Mesendoderm (in vitro differentiated cells): ENCODE measurements at regions not wholly inside any gene's neighbourhood (a gene's known extent, or its start where the extent isn't known, plus 50 kb on each side); places are given as distances from the start of the nearest gene placed in this dataset. TPM values are rescaled to one million over a fixed set of nuclear protein-coding genes. Genes with fewer than 3 reads are reported as not detected.

ENCODE experiments used
- DNase-seq: peaks from one replicate; pipeline ENCODE4 v3.0.0; 2013
- H2AK5ac ChIP-seq: 2 replicates; pipeline ENCODE4 v1.6.1; 2013; ENCODE audit warnings: low read length, inconsistent platforms
- H2BK120ac ChIP-seq: 2 replicates; pipeline ENCODE4 v1.6.1; 2013; ENCODE audit warnings: low read depth, mild to moderate bottlenecking, low read length, moderate library complexity, mixed read lengths
- H2BK15ac ChIP-seq: replicated peaks from 2 replicates; pipeline ENCODE4 v1.6.1; 2013; ENCODE audit warnings: low read depth, mild to moderate bottlenecking, moderate library complexity
- H2BK5ac ChIP-seq: 2 replicates; pipeline ENCODE4 v1.6.1; 2013; ENCODE audit warnings: low read length, inconsistent platforms
- H3K18ac ChIP-seq: 2 replicates; pipeline ENCODE4 v1.6.1; 2013; ENCODE audit warnings: mild to moderate bottlenecking, low read length, mixed read lengths
- H3K23ac ChIP-seq: one replicate; pipeline ENCODE4 v1.6.1; 2013; ENCODE audit warnings: low read length
- H3K27ac ChIP-seq: 2 replicates; pipeline ENCODE4 v1.5.1; 2013; ENCODE audit warnings: low read depth, mild to moderate bottlenecking, inconsistent platforms, low read length, moderate library complexity
- H3K27me3 ChIP-seq: 2 replicates; pipeline ENCODE4 v1.6.1; 2013; ENCODE audit warnings: low read length, control low read depth, mild to moderate bottlenecking, inconsistent platforms; ENCODE audit not compliant: insufficient read depth, poor library complexity
- H3K36me3 ChIP-seq: 2 replicates; pipeline ENCODE4 v1.6.1; 2013; ENCODE audit warnings: low read length, inconsistent platforms; ENCODE audit not compliant: control insufficient read depth, insufficient read depth
- H3K4ac ChIP-seq: one replicate; pipeline ENCODE4 v1.6.1; 2013; ENCODE audit warnings: low read depth, mild to moderate bottlenecking, low read length, moderate library complexity
- H3K4me1 ChIP-seq: 2 replicates; pipeline ENCODE4 v1.6.1; 2013; ENCODE audit warnings: low read depth, low read length, inconsistent platforms; ENCODE audit not compliant: control insufficient read depth
- H3K4me2 ChIP-seq: 2 replicates; pipeline ENCODE4 v1.6.1; 2013; ENCODE audit warnings: low read length
- H3K4me3 ChIP-seq: 2 replicates; pipeline ENCODE4 v1.5.1; 2013; ENCODE audit warnings: mild to moderate bottlenecking, low read length
- H3K56ac ChIP-seq: one replicate; pipeline ENCODE4 v1.6.1; 2013; ENCODE audit warnings: low read length
- H3K79me1 ChIP-seq: 2 replicates; pipeline ENCODE4 v1.6.1; 2013; ENCODE audit warnings: low read length, inconsistent platforms
- H3K79me2 ChIP-seq: 2 replicates; pipeline ENCODE4 v1.6.1; 2013; ENCODE audit warnings: mild to moderate bottlenecking, low read length; ENCODE audit not compliant: control insufficient read depth, insufficient read depth
- H3K9ac ChIP-seq: 2 replicates; pipeline ENCODE4 v1.6.1; 2013; ENCODE audit warnings: low read length, inconsistent platforms
- H4K5ac ChIP-seq: one replicate; pipeline ENCODE4 v1.6.1; 2013; ENCODE audit warnings: low read length
- H4K8ac ChIP-seq: one replicate; pipeline ENCODE4 v1.6.1; 2013; ENCODE audit warnings: low read depth, mild to moderate bottlenecking, control low read depth, low read length, moderate library complexity
- WGBS: extraction: QIAGEN DNeasy Blood & Tissue Kit; methylation state at CpG from one replicate; pipeline ENCODE4 v1.1.7; 2013; ENCODE audit warnings: low lambda C conversion rate, missing lambda C conversion rate; ENCODE audit not compliant: insufficient coverage; ENCODE audit errors: extremely low coverage; 5-methylcytosine and 5-hydroxymethylcytosine counted together
- small RNA-seq: library from polyadenylated mRNA; stranded (forward); fragments of <200 nt; extraction: miRNeasy Mini kit (QIAGEN cat#:217004); gene quantifications from one replicate; pipeline ENCODE3, GENCODE V24; 2013; ENCODE audit not compliant: insufficient read depth

DNA sequence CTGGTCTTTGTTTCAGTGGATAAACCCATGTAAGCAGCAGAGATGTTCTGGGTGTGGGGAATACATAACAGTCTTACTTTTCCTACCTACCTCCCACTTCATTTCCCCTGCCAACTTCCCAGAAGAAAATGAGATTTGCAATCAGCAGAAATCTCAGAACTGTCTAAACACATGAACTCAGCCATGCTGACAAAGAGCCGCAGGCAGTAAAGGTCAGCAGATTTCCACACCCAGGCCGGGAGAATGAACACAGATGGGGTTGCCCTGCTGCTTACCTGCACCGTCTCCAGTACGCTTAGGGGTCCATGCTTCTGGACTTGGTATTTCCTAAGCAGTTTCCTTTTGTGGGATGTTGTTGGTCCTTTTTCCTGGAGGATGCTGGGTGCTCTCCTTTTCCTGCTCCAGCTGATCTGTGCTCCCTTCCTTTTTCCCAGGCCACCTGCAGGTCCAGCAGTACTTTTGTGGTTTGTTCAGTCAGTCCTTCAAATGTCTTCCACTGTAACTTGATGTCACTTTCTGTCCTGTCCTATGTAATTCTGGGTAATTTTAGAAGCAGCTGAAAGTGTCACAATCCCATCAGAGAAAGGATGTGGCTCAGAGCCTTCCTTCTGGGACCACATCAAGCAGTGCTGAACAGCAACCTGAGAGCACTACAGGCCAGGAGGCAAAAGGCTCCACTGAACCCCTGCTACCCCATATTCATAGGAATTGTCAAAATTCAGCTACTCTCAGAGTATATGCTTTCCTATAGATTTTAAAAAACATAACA is 129.0 kb downstream of the CEP57L1 start:
- WGBS: no CpG with 5 or more reads among the region's 4 CpGs
- Histone ChIP-seq H3K9ac (no peak overlapping the region), H4K8ac (no peak overlapping the region), H2BK120ac (no peak overlapping the region), H3K4ac (no peak overlapping the region), H2BK15ac (no peak overlapping the region), H3K4me2 (no peak overlapping the region), H3K18ac (no peak overlapping the region), H2BK5ac (no peak overlapping the region), H4K5ac (no peak overlapping the region), H3K56ac (no peak overlapping the region), H3K27ac (no peak overlapping the region), H3K36me3 (no peaks in the 10 kb centered on the region), H3K79me1 (no peaks in the 10 kb centered on the region), H3K4me1 (no peaks in the 10 kb centered on the region), H3K79me2 (no peaks in the 10 kb centered on the region), H3K23ac (no peak overlapping the region), H2AK5ac (no peak overlapping the region), H3K27me3 (no peaks in the 10 kb centered on the region), H3K4me3 (no peak overlapping the region)
- no peak for DNase-seq

DNA sequence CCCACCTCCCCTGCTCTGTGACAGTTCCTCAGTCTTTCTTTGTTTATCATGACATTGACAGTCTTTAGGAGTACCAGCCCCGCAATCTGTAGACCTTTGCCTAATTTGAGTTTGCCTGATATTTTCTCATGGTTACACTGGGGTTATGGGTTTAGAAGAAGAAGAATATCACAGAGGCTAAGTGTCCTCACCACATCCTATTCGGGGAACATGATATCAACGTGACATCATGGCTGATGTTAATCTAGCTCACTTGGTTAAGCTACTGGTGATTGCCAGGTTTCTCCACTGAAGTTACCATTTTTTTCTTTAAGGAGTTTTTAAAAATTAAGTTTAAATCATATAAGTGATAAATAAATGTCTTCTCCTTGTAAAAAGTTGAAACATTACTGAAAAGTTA is 127.5 kb downstream of the CEP57L1 start:
- Histone ChIP-seq H3K36me3 (no peaks in the 10 kb centered on the region), H4K8ac (no peak overlapping the region), H3K23ac (peak overlapping the region; percentile 36), H2BK120ac (no peak overlapping the region), H2AK5ac (no peak overlapping the region), H2BK15ac (no peak overlapping the region), H3K4ac (no peak overlapping the region), H3K79me1 (no peaks in the 10 kb centered on the region), H4K5ac (no peak overlapping the region), H3K27me3 (no peaks in the 10 kb centered on the region), H3K4me3 (no peak overlapping the region), H3K79me2 (no peaks in the 10 kb centered on the region), H3K4me2 (no peak overlapping the region), H3K56ac (no peak overlapping the region), H2BK5ac (no peak overlapping the region), H3K9ac (no peak overlapping the region), H3K18ac (no peak overlapping the region), H3K27ac (no peak overlapping the region), H3K4me1 (no peaks in the 10 kb centered on the region)
- WGBS: no CpG with 5 or more reads among the region's 3 CpGs
- DNase-seq: no peak

DNA sequence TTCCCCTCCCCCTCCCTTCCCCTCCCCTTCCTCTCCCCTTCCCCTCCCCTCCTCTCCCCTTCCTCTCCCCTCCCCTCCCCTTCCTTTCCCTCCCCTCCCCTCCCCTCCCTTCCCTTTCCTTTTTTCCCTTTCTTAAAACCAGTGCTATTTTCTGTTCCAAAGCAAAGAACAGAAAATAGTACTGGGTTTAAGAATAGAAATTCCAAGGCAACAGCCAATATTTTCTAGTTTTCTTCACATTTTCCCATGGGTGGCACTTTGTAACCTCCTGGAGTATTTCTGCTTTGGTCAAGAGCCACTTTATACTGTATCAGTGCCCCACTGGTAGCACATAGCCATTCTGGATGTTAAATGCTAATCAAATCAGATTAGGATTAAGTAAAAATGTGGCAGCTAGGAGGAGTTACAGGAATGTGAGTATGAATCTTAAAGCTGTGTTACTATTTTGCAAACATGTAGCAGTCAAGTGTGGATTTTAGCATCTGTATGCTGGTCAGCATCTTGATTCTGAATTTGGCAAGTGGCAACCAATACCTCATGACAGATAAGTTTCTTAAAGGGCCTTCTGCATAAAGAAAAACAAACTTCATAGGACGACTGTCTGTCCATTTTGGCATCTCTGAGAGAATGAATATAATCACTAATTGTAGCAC is 126.4 kb downstream of the CEP57L1 start:
- Histone ChIP-seq H3K18ac (no peak overlapping the region), H3K27me3 (no peaks in the 10 kb centered on the region), H2BK5ac (no peak overlapping the region), H3K56ac (no peak overlapping the region), H3K79me1 (no peaks in the 10 kb centered on the region), H3K79me2 (no peaks in the 10 kb centered on the region), H3K4ac (no peak overlapping the region), H4K5ac (no peak overlapping the region), H3K4me2 (no peak overlapping the region), H3K36me3 (no peaks in the 10 kb centered on the region), H3K9ac (no peak overlapping the region), H4K8ac (no peak overlapping the region), H3K4me1 (no peaks in the 10 kb centered on the region), H2AK5ac (no peak overlapping the region), H3K23ac (no peak overlapping the region), H2BK120ac (no peak overlapping the region), H3K27ac (no peak overlapping the region), H3K4me3 (no peak overlapping the region), H2BK15ac (no peak overlapping the region)
- peak; percentile 3 for DNase-seq
- WGBS: no CpG with 5 or more reads among the region's 1 CpG

Small RNAs in the stretch of these regions (small RNA-seq; reads per million reads assigned to genes)
- gene AL359711.1 (not detected), gene RNY3P11 (not detected)
